Urinary bladder (tissue), 3 donors: ENCODE measurements at regions not wholly inside any gene's neighbourhood (a gene's known extent, or its start where the extent isn't known, plus 50 kb on each side); places are given as distances from the start of the nearest gene placed in this dataset.
A peak's percentile ranks its signal among the peaks of the same experiment; 100 is the strongest.

Experiments used
- DNase-seq: peaks from one replicate; pipeline ENCODE4 v3.0.0-alpha.2; 2015; ENCODE audit errors: extremely low spot score
- H3K27ac ChIP-seq: one replicate; pipeline ENCODE4 v1.5.1; 2013; ENCODE audit warnings: low read depth, mild to moderate bottlenecking, moderate library complexity
- H3K36me3 ChIP-seq: one replicate; pipeline ENCODE4 v1.6.1; 2013; ENCODE audit warnings: mild to moderate bottlenecking, moderate library complexity; ENCODE audit not compliant: insufficient read depth
- H3K4me1 ChIP-seq: one replicate; pipeline ENCODE4 v1.6.1; 2013; ENCODE audit warnings: mild to moderate bottlenecking, moderate library complexity; ENCODE audit not compliant: insufficient read depth
- H3K4me3 ChIP-seq: one replicate; pipeline ENCODE4 v1.5.1; 2013; ENCODE audit warnings: low read depth, low read length
- WGBS: extraction: QIAGEN DNeasy Blood & Tissue Kit; methylation state at CpG from one replicate; pipeline ENCODE4 v1.1.7; 2013; 5-methylcytosine and 5-hydroxymethylcytosine counted together
- donor health status: healthy with polysubstance abuse.
- donor health status: healthy.

DNA sequence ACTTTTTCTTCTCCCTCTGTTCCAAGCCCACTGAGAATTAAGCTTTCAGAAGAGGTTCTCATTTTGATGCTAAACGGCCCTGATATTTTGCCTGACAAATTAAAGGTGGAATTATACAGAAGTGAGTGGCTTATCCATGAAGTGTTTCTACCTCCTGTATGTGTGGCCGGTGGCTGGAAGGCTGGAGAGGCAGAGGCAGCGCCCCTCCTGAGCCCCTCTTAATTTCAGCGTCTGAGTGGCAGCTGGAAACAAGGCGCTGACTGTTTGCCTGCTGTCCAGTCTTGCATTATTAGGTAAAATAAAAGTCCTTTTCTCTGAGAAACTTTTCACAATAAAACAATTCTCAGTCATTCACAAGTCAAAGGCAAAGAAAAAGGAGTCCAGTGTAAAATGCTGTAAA lies 685.7 kb downstream of the MCTP2 start:
- Histone ChIP-seq H3K4me1 (no peaks in the 10 kb centered on the region), H3K36me3 (no peaks in the 10 kb centered on the region)
- 58% methylated on average over 5 of the region's 5 CpGs for WGBS

DNA sequence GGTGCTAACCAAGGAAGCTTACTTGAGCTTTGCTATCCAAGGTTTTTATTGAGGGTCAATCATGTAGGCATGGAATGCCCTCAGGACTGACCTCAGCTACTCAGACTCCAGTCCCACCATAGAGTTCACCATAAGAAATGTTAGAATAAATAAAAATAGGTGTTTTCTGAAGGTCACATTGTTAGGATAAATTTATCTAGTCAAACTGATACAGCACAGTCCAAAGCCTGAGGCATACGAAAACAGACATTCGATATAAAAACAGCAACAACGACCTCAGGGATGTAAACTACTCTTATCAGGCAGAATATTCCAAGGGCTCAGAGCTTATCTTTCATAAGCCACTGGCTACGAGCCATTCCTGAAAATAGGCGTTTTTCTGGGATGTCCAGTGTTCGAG lies 690.6 kb downstream of the MCTP2 start:
- 31% methylated on average over 6 of the region's 6 CpGs for WGBS
- no peaks in the 10 kb centered on the region for H3K36me3 ChIP-seq

More for the DNA sequence above, 685.7 kb downstream of the MCTP2 start:
- no peak overlapping the region for H3K27ac ChIP-seq
- no peak overlapping the region for H3K4me3 ChIP-seq
- DNase-seq = no peak

DNA sequence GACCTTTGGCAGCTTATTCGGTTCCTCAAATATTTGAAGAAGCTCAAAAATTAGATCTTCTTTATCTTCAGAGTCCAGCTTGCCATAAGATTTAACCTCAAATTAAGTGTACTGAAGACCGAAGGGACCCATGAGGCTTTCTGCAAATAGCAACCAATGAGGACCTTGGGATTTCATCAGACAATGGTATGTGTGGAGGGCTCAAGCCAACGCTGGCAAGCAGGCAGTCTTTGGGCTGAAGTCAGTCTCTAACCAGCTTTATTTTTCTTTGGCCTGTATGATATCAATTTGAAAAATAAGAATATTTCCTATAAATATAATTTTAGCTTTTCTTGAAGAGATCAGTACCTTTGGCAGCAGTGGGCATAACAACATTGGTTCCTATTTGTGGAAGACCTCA lies 692.7 kb downstream of the MCTP2 start:
- no peak for DNase-seq
- Histone ChIP-seq H3K36me3 (no peaks in the 10 kb centered on the region), H3K4me1 (no peaks in the 10 kb centered on the region), H3K4me3 (no peak overlapping the region), H3K27ac (no peak overlapping the region)
- WGBS = 76% methylated on average over 3 of the region's 3 CpGs

More for the DNA sequence above, 690.6 kb downstream of the MCTP2 start:
- Histone ChIP-seq H3K4me1 (no peaks in the 10 kb centered on the region), H3K4me3 (no peak overlapping the region), H3K27ac (no peak overlapping the region)
- no peak for DNase-seq

DNA sequence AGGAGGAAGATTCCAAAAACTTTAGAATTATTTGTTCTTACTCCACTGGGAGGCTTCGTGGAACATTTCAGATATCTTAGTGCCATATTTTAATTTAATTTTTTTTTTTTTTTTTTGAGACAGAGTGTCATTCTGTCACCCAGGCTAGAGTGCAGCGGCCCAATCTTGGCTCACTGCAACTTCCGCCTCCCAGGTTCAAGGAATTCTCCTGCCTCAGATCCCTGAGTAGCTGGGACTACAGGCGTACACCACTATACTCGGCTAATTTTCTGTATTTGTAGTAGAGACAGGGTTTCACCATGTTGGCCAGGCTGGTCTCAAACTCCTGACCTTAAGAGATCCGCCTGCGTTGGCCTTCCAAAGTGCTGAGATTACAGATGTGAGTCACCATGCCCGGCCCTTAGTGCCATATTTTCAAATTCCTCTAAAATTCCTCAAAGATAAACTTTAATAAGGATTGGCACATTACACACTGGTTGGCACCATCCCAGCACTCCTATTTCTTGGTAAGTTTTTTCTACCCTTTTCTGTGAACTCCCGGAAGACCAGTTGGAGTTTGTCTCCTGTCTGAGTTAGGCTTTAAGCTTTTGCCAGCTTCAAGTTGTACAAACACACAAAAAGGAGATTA lies 693.7 kb downstream of the MCTP2 start:
- DNase-seq = peak; percentile 2
- no peaks in the 10 kb centered on the region for H3K4me1 ChIP-seq
- no peak overlapping the region for H3K27ac ChIP-seq
- WGBS = 68% methylated on average over 9 of the region's 9 CpGs
- H3K36me3 ChIP-seq = no peaks in the 10 kb centered on the region
- H3K4me3 ChIP-seq = no peak overlapping the region

DNA sequence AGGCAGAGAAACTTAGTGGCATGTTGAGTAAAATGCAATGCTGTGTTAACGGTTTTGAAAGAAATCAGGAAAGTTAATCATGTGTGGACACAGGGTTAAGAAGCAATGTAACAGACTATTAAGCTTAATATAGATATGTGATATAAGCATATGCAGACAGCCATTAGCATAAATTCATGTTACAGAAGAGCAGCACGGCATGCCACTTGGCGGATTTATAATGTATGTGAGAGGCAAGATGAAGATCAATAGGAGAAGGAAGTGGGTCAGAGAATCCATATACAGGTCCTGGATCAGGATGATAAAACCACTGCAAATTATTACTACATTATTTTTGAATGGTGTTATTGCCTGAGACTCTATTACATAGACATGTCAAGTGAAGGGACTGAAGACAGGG lies 694.3 kb downstream of the MCTP2 start:
- Histone ChIP-seq H3K4me1 (no peaks in the 10 kb centered on the region), H3K36me3 (no peaks in the 10 kb centered on the region), H3K4me3 (no peak overlapping the region), H3K27ac (no peak overlapping the region)
- no peak for DNase-seq
- WGBS = 77% methylated on average over 3 of the region's 3 CpGs

DNA sequence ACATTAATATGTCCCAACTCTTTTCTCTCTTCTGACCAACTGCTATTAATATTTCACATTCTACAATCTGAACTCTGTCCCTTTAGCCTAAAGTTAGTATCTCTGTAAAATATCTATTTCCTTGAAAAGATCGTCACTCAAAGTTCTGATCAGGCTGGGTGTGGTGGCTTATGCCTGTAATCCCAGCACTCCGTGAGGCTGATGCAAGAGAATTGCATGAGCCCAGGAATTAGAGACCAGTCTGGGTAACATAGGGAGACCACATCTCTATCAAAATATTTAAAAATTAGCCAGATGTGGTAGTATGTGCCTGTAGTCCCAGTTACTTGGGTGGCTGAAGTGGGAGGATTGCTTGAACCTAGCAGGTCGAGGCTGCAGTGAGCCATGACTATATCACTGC lies 695.6 kb downstream of the MCTP2 start:
- H3K4me1 ChIP-seq = no peaks in the 10 kb centered on the region
- 77% methylated on average over 3 of the region's 3 CpGs for WGBS
- H3K27ac ChIP-seq = no peak overlapping the region
- no peaks in the 10 kb centered on the region for H3K36me3 ChIP-seq
- H3K4me3 ChIP-seq = no peak overlapping the region
- no peak for DNase-seq

DNA sequence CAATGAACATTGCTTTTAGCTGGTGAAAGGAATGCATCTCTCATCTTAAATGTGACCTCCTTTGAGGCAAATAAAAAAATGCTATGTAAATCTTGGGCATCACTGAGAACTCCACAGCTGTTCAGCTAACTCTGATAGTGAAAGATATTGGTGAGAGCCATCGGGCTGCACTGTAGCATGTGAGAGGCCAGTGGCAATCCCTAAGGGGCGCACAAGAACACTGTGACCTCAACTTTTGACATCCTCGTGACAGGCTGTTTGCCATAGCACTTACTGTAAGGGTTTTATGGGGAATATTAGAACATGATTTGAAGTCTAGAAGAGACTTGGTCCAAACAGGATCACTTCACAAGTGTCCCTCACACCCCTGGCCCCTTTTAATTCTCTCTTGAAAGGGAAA lies 697.9 kb downstream of the MCTP2 start:
- no peak for DNase-seq
- no peak overlapping the region for H3K27ac ChIP-seq
- H3K36me3 ChIP-seq = no peaks in the 10 kb centered on the region
- 71% methylated on average over 3 of the region's 3 CpGs for WGBS
- no peaks in the 10 kb centered on the region for H3K4me1 ChIP-seq
- H3K4me3 ChIP-seq = no peak overlapping the region

DNA sequence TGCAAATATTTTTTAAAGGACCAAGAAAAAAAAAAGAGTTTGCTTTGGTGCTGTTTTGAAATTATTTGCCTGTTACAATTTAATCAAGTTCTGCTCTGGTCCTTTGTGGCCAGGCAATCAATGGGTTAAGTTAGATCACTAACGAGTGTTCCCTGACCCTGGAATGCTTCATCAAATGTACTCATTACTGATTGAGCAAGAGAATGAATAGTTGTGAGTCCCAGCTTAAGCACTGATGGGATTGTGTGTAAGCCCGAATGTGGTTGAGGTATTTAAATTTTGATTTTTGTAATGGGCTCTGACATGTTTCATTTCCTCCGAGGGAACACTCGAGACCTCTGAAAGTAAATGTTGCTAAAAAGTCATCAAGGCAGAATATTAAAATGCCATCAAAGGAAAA lies 699.1 kb downstream of the MCTP2 start:
- 73% methylated on average over 4 of the region's 4 CpGs for WGBS
- no peak overlapping the region for H3K4me3 ChIP-seq
- no peaks in the 10 kb centered on the region for H3K4me1 ChIP-seq
- no peaks in the 10 kb centered on the region for H3K36me3 ChIP-seq
- no peak for DNase-seq
- H3K27ac ChIP-seq = no peak overlapping the region

DNA sequence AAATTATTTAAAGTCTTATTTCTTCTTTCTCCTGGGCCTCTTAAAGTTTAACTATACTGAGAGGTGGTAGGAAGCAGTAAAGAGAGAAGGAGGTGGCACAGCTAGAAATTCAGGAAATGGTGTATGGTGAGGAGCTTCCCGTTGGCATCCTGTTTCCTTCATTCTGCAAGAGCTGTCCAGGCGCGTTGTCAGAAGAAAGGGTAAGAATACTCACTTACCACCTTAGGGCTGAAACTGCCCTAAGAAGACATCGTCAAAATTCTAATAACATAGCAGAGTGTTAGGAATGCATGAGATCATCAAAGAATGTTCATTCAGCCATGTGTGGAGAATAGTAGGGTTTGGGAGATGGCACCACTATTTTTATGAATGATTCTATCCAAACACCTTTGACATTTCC lies 699.6 kb downstream of the MCTP2 start:
- no peak for DNase-seq
- Histone ChIP-seq H3K36me3 (no peaks in the 10 kb centered on the region), H3K4me1 (no peaks in the 10 kb centered on the region), H3K4me3 (no peak overlapping the region), H3K27ac (no peak overlapping the region)
- WGBS = 83% methylated on average over 4 of the region's 4 CpGs

DNA sequence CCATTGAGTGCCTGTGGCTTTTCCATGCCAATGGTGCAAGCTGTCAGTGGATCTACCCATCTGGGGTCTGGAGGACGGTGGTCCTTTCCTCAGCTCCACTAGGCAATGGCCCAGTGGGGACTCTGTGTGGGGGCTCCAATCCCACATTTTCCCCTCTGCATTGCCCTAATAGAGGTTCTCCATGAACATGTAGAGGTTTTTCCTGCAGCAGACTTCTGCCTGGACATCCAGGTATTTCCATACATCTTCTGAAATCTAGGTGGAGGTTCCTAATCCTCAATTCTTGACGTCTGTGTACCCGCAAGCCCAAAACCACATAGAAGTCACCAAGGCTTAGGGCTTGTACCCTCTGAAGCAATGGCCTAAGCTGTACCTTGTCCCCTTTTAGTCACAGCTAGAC lies 703.1 kb downstream of the MCTP2 start:
- no peaks in the 10 kb centered on the region for H3K4me1 ChIP-seq
- H3K36me3 ChIP-seq = no peaks in the 10 kb centered on the region
- H3K4me3 ChIP-seq = no peak overlapping the region
- DNase-seq = no peak
- no peak overlapping the region for H3K27ac ChIP-seq
- WGBS = 96% methylated on average over 3 of the region's 3 CpGs

DNA sequence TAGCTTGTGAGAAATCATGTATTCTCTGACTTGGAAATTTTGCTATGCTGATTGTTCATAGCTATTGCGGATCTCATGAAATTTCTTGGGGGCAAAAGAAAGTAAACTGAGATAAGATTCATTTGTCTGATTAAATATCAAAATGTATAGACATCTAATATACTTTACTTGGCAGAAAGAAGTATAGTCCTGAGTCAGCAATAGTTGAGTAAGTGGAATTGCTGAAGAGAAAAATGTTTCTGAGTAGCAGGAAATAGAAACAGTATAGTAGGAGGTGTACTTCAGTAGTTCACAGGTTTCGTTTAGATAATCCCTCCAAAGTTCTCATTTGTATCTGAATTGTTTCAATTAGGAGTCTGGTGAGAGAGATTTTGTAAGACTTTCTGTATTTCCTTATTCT lies 705.9 kb downstream of the MCTP2 start:
- no peak overlapping the region for H3K27ac ChIP-seq
- H3K4me1 ChIP-seq = no peaks in the 10 kb centered on the region
- H3K4me3 ChIP-seq = no peak overlapping the region
- WGBS = 82% methylated on average over 2 of the region's 2 CpGs
- no peak for DNase-seq
- H3K36me3 ChIP-seq = no peaks in the 10 kb centered on the region

DNA sequence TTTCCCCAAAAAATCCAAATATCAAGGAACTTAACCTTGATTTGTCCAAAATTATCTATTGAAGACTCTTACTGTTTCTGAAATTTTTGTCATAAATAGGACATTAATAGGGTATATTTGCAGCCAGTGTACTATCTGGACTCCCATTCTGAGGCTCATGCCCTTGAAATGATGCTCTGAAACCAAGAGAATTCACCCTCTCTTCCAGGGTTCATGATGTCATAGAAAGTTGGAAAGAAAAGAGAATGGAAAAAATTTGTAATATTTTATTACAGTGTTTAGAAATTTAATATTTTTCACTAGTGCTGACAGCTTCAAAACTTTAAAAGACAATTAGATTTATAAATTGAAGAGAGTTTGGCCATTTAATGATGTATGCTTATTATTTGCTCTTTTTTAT lies 712.5 kb downstream of the MCTP2 start:
- Histone ChIP-seq H3K27ac (no peak overlapping the region), H3K4me1 (no peaks in the 10 kb centered on the region), H3K36me3 (no peaks in the 10 kb centered on the region), H3K4me3 (no peak overlapping the region)
- DNase-seq = no peak

DNA sequence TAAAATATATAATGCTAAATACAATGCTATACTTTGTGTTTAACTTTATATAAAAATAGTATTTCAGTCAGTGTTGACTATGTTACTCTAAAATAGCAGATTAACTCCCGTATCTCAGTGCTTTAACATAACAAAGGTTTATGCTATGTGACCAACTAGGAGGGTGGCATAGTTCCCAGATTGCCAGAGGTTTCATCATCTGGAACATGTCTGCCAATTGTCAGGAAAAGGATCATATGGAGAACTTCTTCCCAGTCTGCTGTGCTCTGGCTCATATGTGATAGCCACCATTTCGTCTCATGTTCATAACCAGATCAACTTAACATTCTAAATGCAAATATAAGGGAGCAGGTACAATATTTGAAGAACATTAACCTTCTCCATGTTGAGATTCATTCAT lies 720.2 kb downstream of the MCTP2 start:
- H3K27ac ChIP-seq = no peak overlapping the region
- DNase-seq = no peak
- H3K4me3 ChIP-seq = no peak overlapping the region
- WGBS = 63% methylated on average over 2 of the region's 2 CpGs
- no peaks in the 10 kb centered on the region for H3K36me3 ChIP-seq
- no peaks in the 10 kb centered on the region for H3K4me1 ChIP-seq

DNA sequence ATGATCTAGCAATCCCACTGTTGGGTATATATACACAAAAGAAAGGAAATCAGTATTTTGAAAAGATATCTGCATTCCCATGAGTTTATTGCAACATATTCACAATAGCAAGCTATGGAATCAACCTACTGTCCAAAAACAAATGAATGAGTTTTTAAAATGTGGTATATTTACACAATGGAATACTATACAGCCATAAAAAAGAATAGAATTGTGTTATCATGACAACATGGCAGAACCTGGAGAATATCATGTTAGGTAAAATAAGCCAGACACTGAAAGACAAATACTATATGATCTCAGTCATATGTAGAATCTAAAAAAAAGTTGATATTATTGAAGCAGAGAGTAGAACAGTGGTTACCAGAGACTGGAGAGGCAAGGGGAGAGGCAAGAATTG lies 732.6 kb downstream of the MCTP2 start:
- no peak for DNase-seq
- Histone ChIP-seq H3K36me3 (no peaks in the 10 kb centered on the region), H3K27ac (no peak overlapping the region), H3K4me3 (no peak overlapping the region), H3K4me1 (no peaks in the 10 kb centered on the region)

DNA sequence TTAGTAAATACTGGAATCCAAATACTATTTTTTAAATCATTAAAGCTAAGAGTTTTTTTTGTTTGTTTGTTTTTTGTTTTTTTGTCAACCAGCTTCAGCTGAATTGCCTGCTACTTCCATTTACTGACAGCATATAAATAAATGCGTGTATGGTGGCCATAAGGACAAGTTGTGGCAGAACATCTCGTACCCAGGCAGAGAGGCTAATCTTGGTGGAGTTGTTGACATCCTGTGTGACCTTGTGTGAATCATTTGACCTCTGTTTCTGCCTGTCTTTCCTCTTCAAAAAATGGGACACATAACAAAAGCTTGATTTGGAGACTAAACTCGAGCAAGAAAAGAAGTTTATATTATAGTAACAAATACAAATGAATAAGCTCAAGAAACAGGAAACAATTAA lies 734.2 kb downstream of the MCTP2 start:
- 46% methylated on average over 3 of the region's 3 CpGs for WGBS
- Histone ChIP-seq H3K4me1 (no peaks in the 10 kb centered on the region), H3K36me3 (no peaks in the 10 kb centered on the region), H3K4me3 (no peak overlapping the region), H3K27ac (no peak overlapping the region)
- no peak for DNase-seq
